ENCODE measurements at regions not wholly inside any gene's neighbourhood (a gene's known extent, or its start where the extent isn't known, plus 50 kb on each side); places are given as distances from the start of the nearest gene placed in this dataset.

- Mint-ChIP-seq H3K4me1 (no peaks in the 10 kb centered on the region), H3K27ac (no peak overlapping the region), H3K4me3 (no peak overlapping the region), H3K36me3 (no peaks in the 10 kb centered on the region), H3K27me3 (no peaks in the 10 kb centered on the region), H3K9me3 (ENCODE audit: low read depth) (no peaks in the 10 kb centered on the region)
- DNase-seq (no peak), ATAC-seq (no peak)
- CTCF ChIA-PET, result no interaction called here
Observed at GRCh38 chr5:124072570-124072969, 560.6 kb downstream of the CSNK1G3 start.

DNA sequence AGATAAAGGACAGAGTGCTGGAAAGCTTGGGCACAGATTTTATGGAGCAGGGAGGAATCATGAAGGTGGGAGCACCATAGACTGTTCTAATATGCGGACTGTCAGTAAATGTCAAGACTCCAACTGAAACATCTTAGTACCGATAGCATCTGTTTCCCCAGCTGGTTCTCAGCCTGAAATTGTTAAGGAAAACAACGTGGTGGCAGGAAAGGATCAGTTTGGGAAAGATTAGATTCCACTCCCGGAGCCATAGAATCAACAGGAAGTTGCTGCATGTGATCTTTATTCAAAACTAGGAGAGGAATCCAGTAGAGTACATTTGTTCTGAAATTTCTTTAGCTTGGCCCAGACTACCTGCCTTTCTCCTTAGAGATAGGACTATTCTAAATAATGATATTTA, 559.1 kb downstream of the CSNK1G3 start:
- Mint-ChIP-seq H3K4me3 (no peak overlapping the region), H3K4me1 (no peaks in the 10 kb centered on the region), H3K9me3 (ENCODE audit: low read depth) (no peaks in the 10 kb centered on the region), H3K27ac (no peak overlapping the region), H3K36me3 (no peaks in the 10 kb centered on the region), H3K27me3 (no peaks in the 10 kb centered on the region)
- ATAC-seq (no peak), DNase-seq (no peak)
- CTCF ChIA-PET, result no interaction called here

DNA sequence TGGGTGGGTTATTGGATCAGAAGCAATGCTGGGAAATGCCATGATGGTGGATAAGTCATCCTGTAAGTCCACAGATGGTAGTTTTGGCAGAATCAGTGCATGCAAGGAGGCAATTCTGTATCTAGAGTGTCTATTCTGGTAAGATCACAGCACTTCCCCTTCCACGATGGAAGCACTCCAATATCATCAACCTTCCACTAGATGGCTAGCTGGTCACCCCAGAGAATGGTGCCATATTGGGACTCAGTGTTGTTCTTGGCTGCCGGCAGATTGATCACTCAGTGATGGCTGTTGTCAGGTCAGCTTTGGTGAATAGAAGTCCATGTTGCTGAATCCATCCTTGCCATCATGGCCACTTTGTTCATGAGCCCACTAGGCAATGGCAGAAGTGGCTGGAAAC, 553.5 kb downstream of the CSNK1G3 start:
- Mint-ChIP-seq H3K9me3 (ENCODE audit: low read depth) (peaks cover 5% of the 10 kb centered on the region), H3K27me3 (no peaks in the 10 kb centered on the region), H3K36me3 (no peaks in the 10 kb centered on the region), H3K27ac (no peak overlapping the region), H3K4me1 (no peaks in the 10 kb centered on the region), H3K4me3 (no peak overlapping the region)
- DNase-seq (no peak), ATAC-seq (no peak)
- CTCF ChIA-PET, result no interaction called here

GRCh38 chr5:124064956-124065355, 553.0 kb downstream of the CSNK1G3 start:
- Mint-ChIP-seq H3K4me1 (no peaks in the 10 kb centered on the region), H3K4me3 (no peak overlapping the region), H3K27me3 (no peaks in the 10 kb centered on the region), H3K9me3 (ENCODE audit: low read depth) (peaks cover 5% of the 10 kb centered on the region), H3K27ac (no peak overlapping the region), H3K36me3 (no peaks in the 10 kb centered on the region)
- ATAC-seq (no peak), DNase-seq (no peak)
- CTCF ChIA-PET, result no interaction called here

DNA sequence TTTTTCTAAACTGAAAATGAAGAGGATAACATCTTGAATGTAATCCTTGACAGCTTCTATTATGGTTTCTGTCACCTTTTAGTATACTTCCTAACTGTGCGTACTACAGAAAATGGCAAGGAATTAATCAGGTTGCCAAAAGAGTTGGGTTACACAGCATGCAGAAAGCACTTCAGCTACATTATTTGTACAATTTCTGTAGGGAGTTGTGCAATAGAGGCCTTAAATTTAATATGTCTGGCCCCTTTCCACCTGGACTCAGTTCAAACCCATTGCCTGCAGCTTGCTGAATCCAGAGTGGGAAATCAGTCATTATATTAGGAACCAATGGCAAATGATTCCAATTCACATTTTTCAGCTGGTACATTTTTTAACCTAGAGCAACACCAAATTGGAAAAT, 549.7 kb downstream of the CSNK1G3 start:
- CTCF ChIA-PET, result no interaction called here
- DNase-seq, result no peak
- no peaks in the 10 kb centered on the region for H3K27me3 Mint-ChIP-seq
- H3K27ac Mint-ChIP-seq, result no peak overlapping the region
- no peak overlapping the region for H3K4me3 Mint-ChIP-seq
- H3K36me3 Mint-ChIP-seq, result no peaks in the 10 kb centered on the region
- H3K9me3 Mint-ChIP-seq (ENCODE audit: low read depth), result peaks cover 7% of the 10 kb centered on the region
- H3K4me1 Mint-ChIP-seq, result no peaks in the 10 kb centered on the region
- no peak for ATAC-seq

DNA sequence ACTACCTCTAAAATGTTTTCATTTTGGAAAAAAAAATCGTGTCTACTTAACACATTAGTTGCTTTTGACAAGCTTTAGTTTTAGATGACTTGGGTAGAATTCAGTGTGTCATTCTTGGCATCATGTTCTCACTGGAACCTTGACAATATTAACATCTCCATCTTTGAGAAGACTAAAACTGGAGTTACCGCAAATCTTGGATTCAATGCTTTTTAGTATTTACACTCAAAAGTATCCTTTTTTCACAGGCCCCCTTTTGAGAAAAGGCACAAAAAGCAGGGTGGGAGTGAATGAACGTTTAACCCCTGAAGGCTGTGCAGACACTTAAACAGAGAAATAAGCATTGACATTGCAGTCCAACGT, 549.1 kb downstream of the CSNK1G3 start:
- Mint-ChIP-seq H3K27ac (no peak overlapping the region), H3K4me1 (no peaks in the 10 kb centered on the region), H3K36me3 (no peaks in the 10 kb centered on the region), H3K9me3 (ENCODE audit: low read depth) (peaks cover 7% of the 10 kb centered on the region), H3K27me3 (no peaks in the 10 kb centered on the region), H3K4me3 (no peak overlapping the region)
- CTCF ChIA-PET, result no interaction called here
- no peak for ATAC-seq
- no peak for DNase-seq

DNA sequence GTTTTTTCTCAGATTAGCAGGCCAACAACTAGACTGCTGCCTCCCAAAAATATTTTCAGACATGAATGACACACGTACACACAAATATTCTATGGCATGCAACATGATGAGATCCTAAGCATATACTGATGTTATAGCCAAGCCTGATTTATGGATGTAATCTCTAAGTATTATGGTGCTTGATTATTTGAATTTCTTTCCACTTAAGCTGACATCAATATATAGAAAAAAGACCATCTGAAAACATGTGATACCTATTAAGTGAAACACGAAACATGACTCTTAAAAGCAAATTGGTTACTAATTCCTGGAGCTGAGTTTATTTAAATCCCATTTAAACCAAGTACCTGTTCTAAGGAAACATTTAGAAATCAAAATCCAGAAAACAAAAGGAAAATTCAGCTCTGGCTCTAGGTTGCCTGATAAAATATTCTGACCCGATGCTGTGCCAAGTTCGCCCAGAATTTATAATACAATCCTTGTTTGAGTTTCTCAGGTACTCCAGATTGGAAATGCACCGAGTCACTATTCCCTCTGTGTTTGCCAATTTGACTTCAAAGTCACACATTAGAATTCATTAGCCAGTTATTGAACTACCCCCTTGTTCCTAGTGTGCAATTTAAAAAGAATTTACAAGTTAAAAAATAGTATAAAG, 548.6 kb downstream of the CSNK1G3 start:
- Mint-ChIP-seq H3K36me3 (no peaks in the 10 kb centered on the region), H3K9me3 (ENCODE audit: low read depth) (peaks cover 7% of the 10 kb centered on the region), H3K4me3 (no peak overlapping the region), H3K4me1 (no peaks in the 10 kb centered on the region), H3K27me3 (no peaks in the 10 kb centered on the region), H3K27ac (no peak overlapping the region)
- no peak for DNase-seq
- ATAC-seq, result no peak
- CTCF ChIA-PET, result no interaction called here

DNA sequence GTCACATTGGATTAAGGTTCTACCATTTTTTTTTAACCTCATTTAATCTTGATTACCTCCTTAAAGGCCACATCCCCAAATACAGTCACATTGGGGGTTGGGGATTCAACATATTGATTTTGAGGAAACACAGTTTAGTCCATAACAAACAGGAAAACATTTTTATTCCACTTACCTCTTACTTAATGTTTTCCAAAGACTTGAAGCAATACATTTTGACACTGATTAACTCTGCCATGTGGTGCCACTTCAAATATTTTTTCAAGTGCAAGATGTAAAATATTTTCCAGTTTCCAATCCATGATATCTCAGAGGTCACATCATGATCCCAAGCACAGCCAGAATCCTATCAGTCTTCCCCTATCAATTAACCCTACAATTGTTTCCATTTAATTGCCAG, 548.0 kb downstream of the CSNK1G3 start:
- ATAC-seq (no peak), DNase-seq (no peak)
- Mint-ChIP-seq H3K27me3 (no peaks in the 10 kb centered on the region), H3K4me1 (no peaks in the 10 kb centered on the region), H3K4me3 (no peak overlapping the region), H3K27ac (no peak overlapping the region), H3K36me3 (no peaks in the 10 kb centered on the region), H3K9me3 (ENCODE audit: low read depth) (peaks cover 6% of the 10 kb centered on the region)
- CTCF ChIA-PET, result no interaction called here

GRCh38 chr5:124059200-124059599, 547.2 kb downstream of the CSNK1G3 start:
- Mint-ChIP-seq H3K9me3 (ENCODE audit: low read depth) (peaks cover 2% of the 10 kb centered on the region), H3K36me3 (no peaks in the 10 kb centered on the region), H3K27ac (no peak overlapping the region), H3K27me3 (no peaks in the 10 kb centered on the region), H3K4me1 (no peaks in the 10 kb centered on the region), H3K4me3 (no peak overlapping the region)
- CTCF ChIA-PET, result no interaction called here
- ATAC-seq, result no peak
- no peak for DNase-seq

GRCh38 chr5:124057724-124058231, 545.8 kb downstream of the CSNK1G3 start:
- ATAC-seq, result no peak
- H3K27ac Mint-ChIP-seq, result no peak overlapping the region
- CTCF ChIA-PET, result no interaction called here

GRCh38 chr5:124056991-124057723, 545.2 kb downstream of the CSNK1G3 start:
- Mint-ChIP-seq H3K4me1 (no peaks in the 10 kb centered on the region), H3K27me3 (no peaks in the 10 kb centered on the region), H3K36me3 (no peaks in the 10 kb centered on the region), H3K9me3 (ENCODE audit: low read depth) (peaks cover 2% of the 10 kb centered on the region), H3K4me3 (no peak overlapping the region), H3K27ac (no peak overlapping the region)
- CTCF ChIA-PET, result no interaction called here
- DNase-seq, result no peak
- no peak for ATAC-seq

More at GRCh38 chr5:124057724-124058231, 545.8 kb downstream of the CSNK1G3 start:
- DNase-seq, result no peak
- H3K9me3 Mint-ChIP-seq (ENCODE audit: low read depth), result peaks cover 2% of the 10 kb centered on the region
- no peaks in the 10 kb centered on the region for H3K36me3 Mint-ChIP-seq
- no peak overlapping the region for H3K4me3 Mint-ChIP-seq
- no peaks in the 10 kb centered on the region for H3K4me1 Mint-ChIP-seq
- H3K27me3 Mint-ChIP-seq, result no peaks in the 10 kb centered on the region

DNA sequence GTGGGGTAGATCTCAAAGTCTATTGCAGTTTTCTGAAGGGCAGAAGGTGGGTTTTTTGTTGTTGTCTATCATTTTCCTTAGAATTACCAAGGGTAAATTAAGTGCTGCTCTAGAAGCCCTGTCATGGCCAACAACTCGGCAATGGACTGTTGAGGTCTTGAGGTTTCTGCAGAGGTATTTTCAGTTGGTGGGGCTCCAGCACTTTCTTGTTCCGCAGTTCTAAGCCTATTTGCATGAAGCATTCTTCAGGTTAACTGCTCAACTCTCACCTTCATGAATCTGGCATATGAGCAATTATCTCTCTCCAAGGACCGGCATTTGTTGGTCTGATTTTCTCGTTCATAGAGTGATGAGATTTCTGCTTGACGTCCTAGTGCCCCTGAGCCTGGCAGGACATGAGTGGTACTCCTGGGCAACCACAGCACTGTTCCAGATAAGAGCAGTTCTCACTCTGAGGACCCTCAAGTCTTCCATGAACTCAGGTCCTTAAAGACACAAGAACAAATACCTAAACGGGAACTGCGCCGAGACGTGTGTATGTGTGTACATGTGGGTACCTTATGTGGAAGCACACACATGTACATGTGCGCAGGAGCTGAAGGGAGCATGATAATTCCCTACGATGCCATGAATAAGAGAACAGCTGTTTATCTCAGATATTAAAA, 544.5 kb downstream of the CSNK1G3 start:
- Mint-ChIP-seq H3K27me3 (no peaks in the 10 kb centered on the region), H3K4me1 (no peaks in the 10 kb centered on the region), H3K4me3 (no peak overlapping the region), H3K27ac (no peak overlapping the region), H3K36me3 (no peaks in the 10 kb centered on the region), H3K9me3 (ENCODE audit: low read depth) (peaks cover 2% of the 10 kb centered on the region)
- no peak for DNase-seq
- CTCF ChIA-PET, result no interaction called here
- ATAC-seq, result no peak

DNA sequence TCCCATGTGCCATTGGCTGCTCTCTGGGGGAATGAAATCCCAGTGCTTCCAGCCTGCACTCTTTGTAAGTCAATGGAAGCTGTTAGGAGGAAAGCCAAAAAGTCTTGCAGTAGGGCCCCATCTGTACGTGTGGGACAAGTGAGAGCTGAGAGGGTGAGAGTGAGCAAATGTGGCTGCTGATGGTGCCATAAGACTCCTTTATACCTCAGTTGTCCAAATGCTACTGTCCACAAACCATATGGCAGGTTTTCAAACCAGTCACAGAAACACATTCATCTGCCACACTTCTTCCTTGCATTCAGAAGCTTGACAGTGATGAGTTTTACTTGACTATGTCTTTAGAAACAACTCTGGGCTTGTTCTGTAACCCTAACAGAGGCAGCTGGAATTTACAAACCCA, 543.8 kb downstream of the CSNK1G3 start:
- ATAC-seq, result no peak
- H3K36me3 Mint-ChIP-seq, result no peaks in the 10 kb centered on the region

GRCh38 chr5:124054564-124054963, 542.6 kb downstream of the CSNK1G3 start:
- Mint-ChIP-seq H3K36me3 (no peaks in the 10 kb centered on the region), H3K9me3 (ENCODE audit: low read depth) (peaks cover 2% of the 10 kb centered on the region), H3K27ac (no peak overlapping the region), H3K4me3 (no peak overlapping the region), H3K4me1 (no peaks in the 10 kb centered on the region), H3K27me3 (no peaks in the 10 kb centered on the region)
- DNase-seq, result no peak
- CTCF ChIA-PET, result no interaction called here
- no peak for ATAC-seq

More for the DNA sequence above, 543.8 kb downstream of the CSNK1G3 start:
- H3K9me3 Mint-ChIP-seq (ENCODE audit: low read depth), result peaks cover 2% of the 10 kb centered on the region
- no peaks in the 10 kb centered on the region for H3K4me1 Mint-ChIP-seq
- H3K4me3 Mint-ChIP-seq, result no peak overlapping the region
- CTCF ChIA-PET, result no interaction called here
- H3K27ac Mint-ChIP-seq, result no peak overlapping the region
- no peaks in the 10 kb centered on the region for H3K27me3 Mint-ChIP-seq
- no peak for DNase-seq
